SU-DHL-6 (cell line): ENCODE measurements at regions not wholly inside any gene's neighbourhood (a gene's known extent, or its start where the extent isn't known, plus 50 kb on each side); places are given as distances from the start of the nearest gene placed in this dataset.

ENCODE experiments used
- EZH2phosphoT487 ChIP-seq: fragments of 200-600 bp; sonication (generic), shearing (Covaris generic); conservative IDR thresholded peaks from 2 replicates; pipeline ENCODE4 v1.6.1; 2018; ENCODE audit warnings: mild to moderate bottlenecking, antibody characterized with exemption, low read length, moderate library complexity, mixed read lengths
- TF ChIP-seq, protein P1 (sequence below): fragments of 200-600 bp; sonication (generic); IDR thresholded peaks from one replicate; pipeline ENCODE4 v1.5.1; 2017; ENCODE audit warnings: antibody characterized with exemption, mild to moderate bottlenecking, low read length, moderate library complexity; ENCODE audit not compliant: insufficient read depth, poor library complexity, severe bottlenecking

DNA sequence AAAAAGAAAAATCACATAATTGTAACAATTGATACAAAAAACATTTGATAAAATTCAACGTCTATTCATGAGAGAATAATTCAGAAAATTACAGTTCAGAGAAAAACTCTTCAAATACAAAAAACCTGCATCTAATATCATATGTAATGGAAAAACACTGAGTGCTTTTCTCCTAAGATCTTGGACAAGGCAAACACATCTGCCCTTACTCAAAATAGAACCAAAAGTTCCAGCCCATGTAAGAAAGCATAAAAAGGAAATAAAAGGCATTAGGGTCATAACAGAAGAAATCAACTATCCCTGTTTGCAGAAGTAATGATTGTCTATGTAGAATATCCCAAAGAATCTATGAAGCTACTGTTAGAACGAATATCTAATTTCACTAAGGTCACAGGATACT, 721.4 kb downstream of the RFPL4B start:
- TF ChIP-seq, protein P1, sequence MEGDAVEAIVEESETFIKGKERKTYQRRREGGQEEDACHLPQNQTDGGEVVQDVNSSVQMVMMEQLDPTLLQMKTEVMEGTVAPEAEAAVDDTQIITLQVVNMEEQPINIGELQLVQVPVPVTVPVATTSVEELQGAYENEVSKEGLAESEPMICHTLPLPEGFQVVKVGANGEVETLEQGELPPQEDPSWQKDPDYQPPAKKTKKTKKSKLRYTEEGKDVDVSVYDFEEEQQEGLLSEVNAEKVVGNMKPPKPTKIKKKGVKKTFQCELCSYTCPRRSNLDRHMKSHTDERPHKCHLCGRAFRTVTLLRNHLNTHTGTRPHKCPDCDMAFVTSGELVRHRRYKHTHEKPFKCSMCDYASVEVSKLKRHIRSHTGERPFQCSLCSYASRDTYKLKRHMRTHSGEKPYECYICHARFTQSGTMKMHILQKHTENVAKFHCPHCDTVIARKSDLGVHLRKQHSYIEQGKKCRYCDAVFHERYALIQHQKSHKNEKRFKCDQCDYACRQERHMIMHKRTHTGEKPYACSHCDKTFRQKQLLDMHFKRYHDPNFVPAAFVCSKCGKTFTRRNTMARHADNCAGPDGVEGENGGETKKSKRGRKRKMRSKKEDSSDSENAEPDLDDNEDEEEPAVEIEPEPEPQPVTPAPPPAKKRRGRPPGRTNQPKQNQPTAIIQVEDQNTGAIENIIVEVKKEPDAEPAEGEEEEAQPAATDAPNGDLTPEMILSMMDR, result no peak
- no peak for TF ChIP-seq EZH2phosphoT487
